HL-60 (cell line): ENCODE measurements at regions not wholly inside any gene's neighbourhood (a gene's known extent, or its start where the extent isn't known, plus 50 kb on each side); places are given as distances from the start of the nearest gene placed in this dataset.
"Not testable (repeated sequence)": the region's sequence is repeated elsewhere in the genome, so short reads cannot be mapped to it uniquely, and the experiment has no call there.

Experiments
- GABPA ChIP-seq: IDR thresholded peaks from 2 replicates; pipeline ENCODE4 v1.6.1; 2012; ENCODE audit warnings: low read depth
- POLR2AphosphoS5 ChIP-seq: IDR thresholded peaks from 2 replicates; pipeline ENCODE4 v1.6.1; 2012; ENCODE audit warnings: low read depth
- SPI1 ChIP-seq: IDR thresholded peaks from 2 replicates; pipeline ENCODE4 v1.6.1; 2012; ENCODE audit warnings: low read depth, mild to moderate bottlenecking, borderline replicate concordance
- TF ChIP-seq, protein P1 (sequence below): IDR thresholded peaks from one replicate; pipeline ENCODE4 v1.5.1; 2011; ENCODE audit warnings: low read length, control low read depth, inconsistent platforms; ENCODE audit not compliant: insufficient read depth
- TF ChIP-seq, protein P2 (sequence below): IDR thresholded peaks from 2 replicates; pipeline ENCODE4 v1.6.1; 2012; ENCODE audit warnings: low read depth; ENCODE audit not compliant: insufficient replicate concordance

DNA sequence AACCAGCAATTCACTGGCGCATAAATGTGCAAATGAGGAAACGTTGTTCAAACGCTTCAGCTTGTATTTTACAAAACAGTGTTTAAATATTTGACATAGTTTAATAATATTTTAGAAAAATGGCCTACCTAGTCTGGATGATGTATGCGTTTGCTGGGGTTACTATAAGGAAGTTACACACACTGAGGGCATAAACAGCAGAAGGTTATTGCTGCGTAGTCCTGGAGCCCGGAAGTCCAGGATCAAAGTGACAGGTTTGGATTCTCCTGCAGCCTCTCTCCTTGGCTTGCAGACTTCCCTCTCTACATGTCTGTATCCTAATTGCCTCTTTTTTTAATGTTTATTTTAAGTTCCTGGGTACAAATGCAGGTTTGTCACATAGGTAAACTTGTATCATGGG is 106.0 kb upstream of the PABPC3 start:
- TF ChIP-seq, protein P1, sequence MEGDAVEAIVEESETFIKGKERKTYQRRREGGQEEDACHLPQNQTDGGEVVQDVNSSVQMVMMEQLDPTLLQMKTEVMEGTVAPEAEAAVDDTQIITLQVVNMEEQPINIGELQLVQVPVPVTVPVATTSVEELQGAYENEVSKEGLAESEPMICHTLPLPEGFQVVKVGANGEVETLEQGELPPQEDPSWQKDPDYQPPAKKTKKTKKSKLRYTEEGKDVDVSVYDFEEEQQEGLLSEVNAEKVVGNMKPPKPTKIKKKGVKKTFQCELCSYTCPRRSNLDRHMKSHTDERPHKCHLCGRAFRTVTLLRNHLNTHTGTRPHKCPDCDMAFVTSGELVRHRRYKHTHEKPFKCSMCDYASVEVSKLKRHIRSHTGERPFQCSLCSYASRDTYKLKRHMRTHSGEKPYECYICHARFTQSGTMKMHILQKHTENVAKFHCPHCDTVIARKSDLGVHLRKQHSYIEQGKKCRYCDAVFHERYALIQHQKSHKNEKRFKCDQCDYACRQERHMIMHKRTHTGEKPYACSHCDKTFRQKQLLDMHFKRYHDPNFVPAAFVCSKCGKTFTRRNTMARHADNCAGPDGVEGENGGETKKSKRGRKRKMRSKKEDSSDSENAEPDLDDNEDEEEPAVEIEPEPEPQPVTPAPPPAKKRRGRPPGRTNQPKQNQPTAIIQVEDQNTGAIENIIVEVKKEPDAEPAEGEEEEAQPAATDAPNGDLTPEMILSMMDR = not testable (repeated sequence)
- TF ChIP-seq, protein P2, sequence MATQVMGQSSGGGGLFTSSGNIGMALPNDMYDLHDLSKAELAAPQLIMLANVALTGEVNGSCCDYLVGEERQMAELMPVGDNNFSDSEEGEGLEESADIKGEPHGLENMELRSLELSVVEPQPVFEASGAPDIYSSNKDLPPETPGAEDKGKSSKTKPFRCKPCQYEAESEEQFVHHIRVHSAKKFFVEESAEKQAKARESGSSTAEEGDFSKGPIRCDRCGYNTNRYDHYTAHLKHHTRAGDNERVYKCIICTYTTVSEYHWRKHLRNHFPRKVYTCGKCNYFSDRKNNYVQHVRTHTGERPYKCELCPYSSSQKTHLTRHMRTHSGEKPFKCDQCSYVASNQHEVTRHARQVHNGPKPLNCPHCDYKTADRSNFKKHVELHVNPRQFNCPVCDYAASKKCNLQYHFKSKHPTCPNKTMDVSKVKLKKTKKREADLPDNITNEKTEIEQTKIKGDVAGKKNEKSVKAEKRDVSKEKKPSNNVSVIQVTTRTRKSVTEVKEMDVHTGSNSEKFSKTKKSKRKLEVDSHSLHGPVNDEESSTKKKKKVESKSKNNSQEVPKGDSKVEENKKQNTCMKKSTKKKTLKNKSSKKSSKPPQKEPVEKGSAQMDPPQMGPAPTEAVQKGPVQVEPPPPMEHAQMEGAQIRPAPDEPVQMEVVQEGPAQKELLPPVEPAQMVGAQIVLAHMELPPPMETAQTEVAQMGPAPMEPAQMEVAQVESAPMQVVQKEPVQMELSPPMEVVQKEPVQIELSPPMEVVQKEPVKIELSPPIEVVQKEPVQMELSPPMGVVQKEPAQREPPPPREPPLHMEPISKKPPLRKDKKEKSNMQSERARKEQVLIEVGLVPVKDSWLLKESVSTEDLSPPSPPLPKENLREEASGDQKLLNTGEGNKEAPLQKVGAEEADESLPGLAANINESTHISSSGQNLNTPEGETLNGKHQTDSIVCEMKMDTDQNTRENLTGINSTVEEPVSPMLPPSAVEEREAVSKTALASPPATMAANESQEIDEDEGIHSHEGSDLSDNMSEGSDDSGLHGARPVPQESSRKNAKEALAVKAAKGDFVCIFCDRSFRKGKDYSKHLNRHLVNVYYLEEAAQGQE = not testable (repeated sequence)
- TF ChIP-seq POLR2AphosphoS5, GABPA, SPI1: not testable (repeated sequence)
